Stimulated activated effector memory CD8-positive, alpha-beta T cell treated with anti-CD3 and anti-CD28 coated beads, Interleukin-12 subunit alpha, Interleukin-12 subunit beta, amount 100 ng/mL, for 72 hours (primary cell): ENCODE measurements at regions not wholly inside any gene's neighbourhood (a gene's known extent, or its start where the extent isn't known, plus 50 kb on each side); places are given as distances from the start of the nearest gene placed in this dataset.

Experiments used
- ATAC-seq: fragments of 150-1000 bp; cut with Tn5 transposase; 2 replicates; pipeline ENCODE4 v1.10.0; 2021
- DNase-seq, 2 donors: peaks; one replicate each; pipeline ENCODE4 v3.0.0; 2021 to 2022; ENCODE audit warnings: low spot score in 2 of 2
- H3K27ac Mint-ChIP-seq: one replicate; pipeline ENCODE4 v1.8.0; 2022; ENCODE audit warnings: mild to moderate bottlenecking, mixed read lengths
- H3K36me3 Mint-ChIP-seq: one replicate; pipeline ENCODE4 v1.8.0; 2022; ENCODE audit warnings: mild to moderate bottlenecking, mixed read lengths
- H3K4me1 Mint-ChIP-seq: one replicate; pipeline ENCODE4 v1.8.0; 2022; ENCODE audit warnings: mixed read lengths
- H3K4me3 Mint-ChIP-seq: one replicate; pipeline ENCODE4 v1.8.0; 2022; ENCODE audit warnings: mild to moderate bottlenecking, mixed read lengths
- H3K9me3 Mint-ChIP-seq: one replicate; pipeline ENCODE4 v1.8.0; 2022; ENCODE audit warnings: mixed read lengths

- Mint-ChIP-seq H3K36me3 (no peaks in the 10 kb centered on the region), H3K27ac (no peak overlapping the region), H3K4me1 (no peaks in the 10 kb centered on the region), H3K4me3 (no peak overlapping the region), H3K9me3 (peaks cover 18% of the 10 kb centered on the region)
- DNase-seq (no peak), ATAC-seq (no peak)
These were observed 245.0 kb downstream of the TAF11L14 start for GRCh38 chr5:17879276-17879675.

- H3K36me3 Mint-ChIP-seq, result no peaks in the 10 kb centered on the region
- ATAC-seq (no peak), DNase-seq (no peak)
- H3K4me3 Mint-ChIP-seq, result no peak overlapping the region
- no peak overlapping the region for H3K27ac Mint-ChIP-seq
- H3K9me3 Mint-ChIP-seq, result peaks cover 15% of the 10 kb centered on the region
- H3K4me1 Mint-ChIP-seq, result no peaks in the 10 kb centered on the region
These were observed 246.6 kb downstream of the TAF11L14 start for GRCh38 chr5:17880869-17881268.

- Mint-ChIP-seq H3K9me3 (peaks cover 19% of the 10 kb centered on the region), H3K4me3 (no peak overlapping the region), H3K27ac (no peak overlapping the region), H3K36me3 (no peaks in the 10 kb centered on the region), H3K4me1 (no peaks in the 10 kb centered on the region)
- DNase-seq (no peak), ATAC-seq (no peak)
These were observed 248.7 kb downstream of the TAF11L14 start for GRCh38 chr5:17882760-17883488.

DNA sequence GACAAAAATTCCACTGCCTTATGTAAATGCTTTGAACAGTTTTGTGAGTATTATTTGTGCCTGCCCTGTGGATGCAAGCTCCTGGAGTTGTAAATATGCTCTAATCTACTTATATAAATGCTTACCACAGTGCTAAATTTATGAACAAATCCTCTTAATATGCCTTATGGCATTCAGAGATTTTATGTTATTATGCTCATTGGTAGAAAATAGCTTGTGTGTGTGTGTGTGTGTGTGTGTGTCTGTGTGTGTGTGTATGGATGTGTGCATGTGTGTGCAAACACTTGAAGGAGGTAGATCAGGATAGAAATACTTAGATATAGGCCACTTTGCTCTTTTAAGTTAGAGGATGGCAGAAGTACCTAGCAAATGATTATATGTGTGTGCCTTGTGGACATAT lies 253.9 kb downstream of the TAF11L14 start:
- H3K4me1 Mint-ChIP-seq, result no peaks in the 10 kb centered on the region

GRCh38 chr5:17890501-17890900 lies 256.2 kb downstream of the TAF11L14 start:
- Mint-ChIP-seq H3K27ac (no peak overlapping the region), H3K36me3 (no peaks in the 10 kb centered on the region), H3K9me3 (peaks cover 19% of the 10 kb centered on the region), H3K4me1 (no peaks in the 10 kb centered on the region), H3K4me3 (no peak overlapping the region)
- no peak for ATAC-seq
- DNase-seq, result no peak

More for the DNA sequence above, 253.9 kb downstream of the TAF11L14 start:
- Mint-ChIP-seq H3K9me3 (peaks cover 26% of the 10 kb centered on the region), H3K36me3 (no peaks in the 10 kb centered on the region), H3K4me3 (no peak overlapping the region), H3K27ac (no peak overlapping the region)
- DNase-seq (no peak), ATAC-seq (no peak)

GRCh38 chr5:17891881-17892280 lies 257.6 kb downstream of the TAF11L14 start:
- H3K4me3 Mint-ChIP-seq, result no peak overlapping the region
- H3K9me3 Mint-ChIP-seq, result peaks cover 17% of the 10 kb centered on the region
- H3K4me1 Mint-ChIP-seq, result no peaks in the 10 kb centered on the region
- H3K27ac Mint-ChIP-seq, result no peak overlapping the region
- ATAC-seq (no peak), DNase-seq (no peak)
- H3K36me3 Mint-ChIP-seq, result no peaks in the 10 kb centered on the region

- peaks cover 12% of the 10 kb centered on the region for H3K9me3 Mint-ChIP-seq
- DNase-seq, result no peak
- no peak overlapping the region for H3K4me3 Mint-ChIP-seq
- no peaks in the 10 kb centered on the region for H3K36me3 Mint-ChIP-seq
- no peaks in the 10 kb centered on the region for H3K4me1 Mint-ChIP-seq
- H3K27ac Mint-ChIP-seq, result no peak overlapping the region
- no peak for ATAC-seq
These were observed 258.9 kb downstream of the TAF11L14 start for GRCh38 chr5:17893026-17893635.

DNA sequence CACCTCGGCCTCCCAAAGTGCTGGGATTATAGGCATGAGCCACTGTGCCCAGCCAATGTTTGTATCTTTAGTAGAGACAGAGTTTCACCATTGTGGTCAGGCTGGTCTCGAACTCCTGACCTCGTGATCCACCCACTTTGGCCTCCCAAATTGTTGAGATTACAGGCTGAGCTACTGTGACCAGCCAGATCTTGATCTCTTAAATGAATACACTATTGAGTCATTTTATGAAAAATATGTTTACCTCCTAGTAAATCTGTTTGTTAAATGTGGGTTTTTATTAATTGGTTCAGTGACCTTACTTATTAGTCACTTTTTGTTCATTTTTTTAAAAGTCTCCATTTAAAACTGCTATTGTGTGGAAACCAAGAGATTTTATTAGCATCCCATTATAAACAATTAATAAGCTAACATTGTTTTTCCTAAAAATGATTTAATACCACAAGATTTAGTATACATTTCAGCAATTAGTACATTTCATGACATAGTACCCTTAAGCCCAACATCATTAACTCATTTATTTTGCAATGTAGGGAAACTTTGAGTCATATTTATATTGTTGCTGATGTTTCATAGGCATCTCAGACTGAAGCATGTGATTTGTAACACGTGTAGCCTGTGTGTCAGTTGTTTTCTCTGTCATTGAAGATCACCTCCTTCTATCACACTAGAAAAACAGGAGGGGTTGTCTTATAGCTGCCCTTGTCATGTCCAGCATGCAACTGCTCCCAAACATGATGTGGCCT lies 261.2 kb downstream of the TAF11L14 start:
- Mint-ChIP-seq H3K4me3 (no peak overlapping the region), H3K4me1 (no peaks in the 10 kb centered on the region), H3K36me3 (no peaks in the 10 kb centered on the region), H3K9me3 (peaks cover 12% of the 10 kb centered on the region), H3K27ac (no peak overlapping the region)
- no peak for DNase-seq
- no peak for ATAC-seq

DNA sequence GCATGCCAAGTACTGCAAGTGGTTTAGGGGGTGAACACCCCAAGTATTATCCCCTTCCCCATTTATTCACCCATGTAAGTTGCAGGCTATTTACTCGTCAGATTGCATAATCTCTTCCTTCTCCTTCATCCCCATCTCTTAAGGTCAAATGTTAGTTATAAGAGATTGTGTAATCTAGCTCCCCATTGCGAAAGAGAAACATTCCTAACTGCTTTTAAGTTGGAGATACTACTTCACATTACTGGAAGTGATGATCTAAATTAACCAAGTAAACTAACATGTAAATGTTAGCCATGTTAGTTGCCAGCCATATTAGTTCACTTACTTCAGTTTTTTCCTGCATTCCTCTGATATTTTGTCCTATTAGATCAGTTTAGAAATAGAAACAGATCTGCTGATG lies 262.3 kb downstream of the TAF11L14 start:
- Mint-ChIP-seq H3K36me3 (no peaks in the 10 kb centered on the region), H3K9me3 (peaks cover 16% of the 10 kb centered on the region), H3K27ac (no peak overlapping the region), H3K4me1 (no peaks in the 10 kb centered on the region), H3K4me3 (no peak overlapping the region)
- DNase-seq, result no peak
- ATAC-seq, result no peak

GRCh38 chr5:17897776-17898175 lies 263.5 kb downstream of the TAF11L14 start:
- Mint-ChIP-seq H3K4me1 (no peaks in the 10 kb centered on the region), H3K36me3 (no peaks in the 10 kb centered on the region), H3K4me3 (no peak overlapping the region), H3K27ac (no peak overlapping the region), H3K9me3 (peaks cover 11% of the 10 kb centered on the region)
- ATAC-seq (no peak), DNase-seq (no peak)

- H3K27ac Mint-ChIP-seq, result no peak overlapping the region
- no peak for ATAC-seq
These were observed 264.5 kb downstream of the TAF11L14 start for GRCh38 chr5:17898766-17899165.

DNA sequence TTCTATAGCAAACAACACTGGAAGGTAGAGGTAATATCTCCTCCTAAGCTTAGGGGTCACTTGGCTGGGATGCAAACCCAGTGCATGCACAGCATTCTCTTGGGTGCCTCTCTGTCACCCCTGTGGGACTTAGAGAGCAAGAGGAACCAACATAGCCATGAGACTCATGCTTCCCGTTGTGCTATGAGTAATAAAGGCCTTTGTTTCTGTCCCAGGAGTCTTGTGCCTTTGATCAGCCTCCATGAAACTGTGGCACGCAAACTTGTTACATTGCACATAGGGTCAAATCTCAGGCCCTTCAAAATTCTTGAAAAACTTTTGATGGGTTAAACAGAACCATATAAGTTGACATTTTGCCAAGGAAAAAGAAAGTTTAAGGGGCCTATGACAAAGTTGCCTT lies 272.8 kb downstream of the TAF11L14 start:
- Mint-ChIP-seq H3K36me3 (no peaks in the 10 kb centered on the region), H3K9me3 (peaks cover 12% of the 10 kb centered on the region), H3K27ac (no peak overlapping the region), H3K4me1 (no peaks in the 10 kb centered on the region), H3K4me3 (no peak overlapping the region)
- no peak for DNase-seq
- ATAC-seq, result no peak

More at GRCh38 chr5:17898766-17899165, 264.5 kb downstream of the TAF11L14 start:
- peaks cover 15% of the 10 kb centered on the region for H3K9me3 Mint-ChIP-seq
- H3K36me3 Mint-ChIP-seq, result no peaks in the 10 kb centered on the region
- no peak for DNase-seq
- no peaks in the 10 kb centered on the region for H3K4me1 Mint-ChIP-seq
- H3K4me3 Mint-ChIP-seq, result no peak overlapping the region

GRCh38 chr5:17910318-17910717 lies 276.1 kb downstream of the TAF11L14 start:
- H3K4me3 Mint-ChIP-seq, result no peak overlapping the region
- no peak for ATAC-seq
- H3K4me1 Mint-ChIP-seq, result no peaks in the 10 kb centered on the region
- DNase-seq, result no peak
- H3K36me3 Mint-ChIP-seq, result no peaks in the 10 kb centered on the region
- no peak overlapping the region for H3K27ac Mint-ChIP-seq
- H3K9me3 Mint-ChIP-seq, result peaks cover 15% of the 10 kb centered on the region

DNA sequence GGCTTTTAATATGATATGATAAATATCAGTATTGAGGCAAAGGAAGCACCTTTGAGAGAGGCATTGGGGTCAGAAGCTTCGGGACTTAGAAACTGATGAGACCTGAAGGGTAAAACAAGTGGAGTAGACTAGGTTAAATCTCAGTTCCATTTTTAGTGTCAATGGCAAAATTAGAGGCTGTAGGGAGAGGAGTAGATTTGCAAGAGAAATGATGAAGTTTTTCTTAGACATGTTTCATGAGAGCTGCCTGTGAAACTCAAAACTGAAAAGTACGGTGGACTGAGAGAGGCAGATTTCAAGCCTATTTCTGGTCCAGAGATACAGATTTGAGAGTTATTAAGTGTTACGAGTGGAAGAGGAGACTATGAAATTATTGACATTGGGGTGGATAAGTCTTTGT lies 278.5 kb downstream of the TAF11L14 start:
- H3K4me3 Mint-ChIP-seq, result no peak overlapping the region

DNA sequence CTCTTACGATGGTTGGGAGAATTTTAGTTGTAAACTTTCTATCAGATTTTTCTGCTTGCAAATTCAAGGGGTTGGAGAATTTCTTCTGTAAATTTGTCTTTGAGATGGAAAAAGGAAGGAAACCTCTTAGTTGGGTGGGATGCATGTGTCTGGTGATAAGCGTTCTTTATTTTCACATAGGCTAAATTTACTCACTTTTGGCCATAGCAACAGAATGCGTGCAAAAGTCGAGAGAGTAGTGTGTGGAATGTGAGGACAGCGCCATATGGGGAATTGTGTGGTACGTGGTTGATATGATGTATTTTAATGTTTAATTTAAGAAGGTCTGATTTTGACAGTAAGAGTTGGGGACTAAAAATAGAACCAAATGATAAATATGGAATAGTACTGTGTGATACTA lies 282.2 kb downstream of the TAF11L14 start:
- ATAC-seq (no peak), DNase-seq (no peak)
- Mint-ChIP-seq H3K4me1 (no peaks in the 10 kb centered on the region), H3K36me3 (no peaks in the 10 kb centered on the region), H3K9me3 (peaks cover 24% of the 10 kb centered on the region), H3K27ac (no peak overlapping the region), H3K4me3 (no peak overlapping the region)

More for the DNA sequence above, 278.5 kb downstream of the TAF11L14 start:
- Mint-ChIP-seq H3K27ac (no peak overlapping the region), H3K4me1 (no peaks in the 10 kb centered on the region), H3K9me3 (peaks cover 20% of the 10 kb centered on the region), H3K36me3 (no peaks in the 10 kb centered on the region)
- DNase-seq (no peak), ATAC-seq (no peak)

- Mint-ChIP-seq H3K4me3 (no peak overlapping the region), H3K36me3 (no peaks in the 10 kb centered on the region), H3K9me3 (peaks cover 26% of the 10 kb centered on the region), H3K4me1 (no peaks in the 10 kb centered on the region), H3K27ac (no peak overlapping the region)
- ATAC-seq, result no peak
- no peak for DNase-seq
These were observed 283.2 kb downstream of the TAF11L14 start for GRCh38 chr5:17917465-17917864.
